Neural cell (in vitro differentiated cells): ENCODE measurements at regions not wholly inside any gene's neighbourhood (a gene's known extent, or its start where the extent isn't known, plus 50 kb on each side); places are given as distances from the start of the nearest gene placed in this dataset.

Source experiments
- H2AFZ ChIP-seq: fragments of 200-600, 300-800 bp; sonication (generic), shearing (Covaris generic); 2 replicates; pipeline ENCODE4 v1.6.0; 2014; ENCODE audit warnings: low read depth, mild to moderate bottlenecking, antibody characterized with exemption, low read length, moderate library complexity
- H3F3A ChIP-seq: fragments of 200-600 bp; shearing (Covaris generic); 2 replicates; pipeline ENCODE4 v1.6.1; 2016; ENCODE audit warnings: mild to moderate bottlenecking, moderate library complexity, mixed read lengths, antibody characterized with exemption, low read length; ENCODE audit not compliant: insufficient read depth, poor library complexity, severe bottlenecking
- H3K27ac ChIP-seq: fragments of 200-600, 300-800 bp; sonication (generic), shearing (Covaris generic); 2 replicates; pipeline ENCODE4 v1.5.1; 2014; ENCODE audit warnings: mild to moderate bottlenecking, low read length, moderate library complexity
- H3K27me3 ChIP-seq: fragments of 300-800, 200-600 bp; sonication (generic), shearing (Covaris generic); 2 replicates; pipeline ENCODE4 v1.6.0; 2014; ENCODE audit warnings: mild to moderate bottlenecking, low read depth, low read length, moderate library complexity; ENCODE audit not compliant: insufficient read depth
- H3K36me3 ChIP-seq: fragments of 300-800, 200-600 bp; sonication (generic), shearing (Covaris generic); 2 replicates; pipeline ENCODE4 v1.5.1; 2014; ENCODE audit warnings: mild to moderate bottlenecking, antibody characterized with exemption, low read length, moderate library complexity; ENCODE audit not compliant: insufficient read depth
- H3K4me2 ChIP-seq: fragments of 300-800, 200-600 bp; sonication (generic), shearing (Covaris generic); 2 replicates; pipeline ENCODE4 v1.6.0; 2014; ENCODE audit warnings: mild to moderate bottlenecking, low read length
- H3K4me3 ChIP-seq: fragments of 300-800, 200-600 bp; sonication (generic), shearing (Covaris generic); 2 replicates; pipeline ENCODE4 v1.5.1; 2014; ENCODE audit warnings: mild to moderate bottlenecking, low read length, moderate library complexity
- H3K79me2 ChIP-seq: fragments of 200-600 bp; shearing (Covaris generic); replicated peaks from 2 replicates; pipeline ENCODE4 v1.6.0; 2014; ENCODE audit warnings: mild to moderate bottlenecking, low read length, moderate library complexity; ENCODE audit not compliant: insufficient read depth
- H3K9ac ChIP-seq: fragments of 300-800, 200-600 bp; sonication (generic), shearing (Covaris generic); 2 replicates; pipeline ENCODE4 v1.6.1; 2016; ENCODE audit warnings: mild to moderate bottlenecking, low read length, mixed read lengths
- H3K9me2 ChIP-seq: fragments of 200-600 bp; shearing (Covaris generic); 2 replicates; pipeline ENCODE4 v1.6.1; 2016; ENCODE audit warnings: mild to moderate bottlenecking, low read length, mixed read lengths; ENCODE audit not compliant: insufficient read depth
- H3K9me3 ChIP-seq: fragments of 200-600, 300-800 bp; sonication (generic), shearing (Covaris generic); 2 replicates; pipeline ENCODE4 v1.6.1; 2016; ENCODE audit warnings: mild to moderate bottlenecking, mixed run types, low read length, moderate library complexity, mixed read lengths
- H4K20me1 ChIP-seq: fragments of 200-600 bp; shearing (Covaris generic); 2 replicates; pipeline ENCODE4 v1.6.1; 2016; ENCODE audit warnings: mild to moderate bottlenecking, mixed run types; ENCODE audit not compliant: insufficient read depth
- CTCF ChIP-seq: fragments of 450-650 bp; IDR thresholded peaks from 2 replicates; pipeline ENCODE4 v1.5.1; 2014; ENCODE audit warnings: antibody characterized with exemption, mild to moderate bottlenecking, moderate library complexity; ENCODE audit not compliant: poor library complexity, severe bottlenecking
- EP300 ChIP-seq: fragments of 450-650 bp; conservative IDR thresholded peaks from 2 replicates; pipeline ENCODE4 v1.6.1; 2014; ENCODE audit warnings: antibody characterized with exemption, mild to moderate bottlenecking, moderate library complexity; ENCODE audit not compliant: poor library complexity, severe bottlenecking
- EZH2 ChIP-seq: fragments of 200-600, 300-800 bp; shearing (Covaris generic), sonication (generic); IDR thresholded peaks from 2 replicates; pipeline ENCODE4 v1.6.1; 2014; ENCODE audit warnings: antibody characterized with exemption, low read length, borderline replicate concordance, mild to moderate bottlenecking; ENCODE audit not compliant: insufficient read depth, poor library complexity, severe bottlenecking
- MXI1 ChIP-seq: fragments of 450-650 bp; conservative IDR thresholded peaks from 2 replicates; pipeline ENCODE4 v1.6.1; 2014; ENCODE audit warnings: antibody characterized with exemption, mild to moderate bottlenecking; ENCODE audit not compliant: poor library complexity, severe bottlenecking
- POLR2AphosphoS5 ChIP-seq: IDR thresholded peaks from 2 replicates; pipeline ENCODE4 v1.6.1; 2012
- RAD21 ChIP-seq: fragments of 450-650 bp; conservative IDR thresholded peaks from 2 replicates; pipeline ENCODE4 v1.6.1; 2014; ENCODE audit warnings: antibody characterized with exemption, mild to moderate bottlenecking, moderate library complexity
- REST ChIP-seq: IDR thresholded peaks from 2 replicates; pipeline ENCODE4 v1.6.1; 2012; ENCODE audit warnings: borderline replicate concordance
- SMC3 ChIP-seq: fragments of 450-650 bp; conservative IDR thresholded peaks from 2 replicates; pipeline ENCODE4 v1.6.1; 2014; ENCODE audit warnings: antibody characterized with exemption, mild to moderate bottlenecking, moderate library complexity; ENCODE audit not compliant: poor library complexity
- TAF1 ChIP-seq: IDR thresholded peaks from 2 replicates; pipeline ENCODE4 v1.6.1; 2012; ENCODE audit warnings: low read depth

- no peak overlapping the region for H3K27ac ChIP-seq
- H3K9ac ChIP-seq, result no peak overlapping the region
- no peaks in the 10 kb centered on the region for H4K20me1 ChIP-seq
- no peaks in the 10 kb centered on the region for H3F3A ChIP-seq
- H3K79me2 ChIP-seq, result no peaks in the 10 kb centered on the region
- no peak overlapping the region for H3K4me3 ChIP-seq
- H3K9me3 ChIP-seq, result no peaks in the 10 kb centered on the region
- H2AFZ ChIP-seq, result no peak overlapping the region
- no peak overlapping the region for H3K4me2 ChIP-seq
- TF ChIP-seq RAD21 (no peak), TAF1 (no peak), CTCF (no peak), POLR2AphosphoS5 (no peak), SMC3 (no peak), REST (no peak), EZH2 (no peak), MXI1 (no peak), EP300 (no peak)
- no peaks in the 10 kb centered on the region for H3K36me3 ChIP-seq
- H3K27me3 ChIP-seq, result no peaks in the 10 kb centered on the region
- H3K9me2 ChIP-seq, result no peaks in the 10 kb centered on the region
These were observed 59.3 kb upstream of the SCAF8 start for GRCh38 chr6:154673919-154674318.

- no peak overlapping the region for H3K9ac ChIP-seq
These were observed 57.6 kb upstream of the SCAF8 start for GRCh38 chr6:154675602-154676088.

More at GRCh38 chr6:154675602-154676088, 57.6 kb upstream of the SCAF8 start:
- TF ChIP-seq EZH2 (no peak), TAF1 (no peak), MXI1 (no peak), EP300 (peak; percentile 46), POLR2AphosphoS5 (no peak), CTCF (peak; percentile 100), RAD21 (peak; percentile 100), REST (no peak), SMC3 (peak; percentile 99)
- Histone ChIP-seq H3F3A (no peaks in the 10 kb centered on the region), H3K9me3 (no peaks in the 10 kb centered on the region), H3K4me3 (no peak overlapping the region), H3K4me2 (no peak overlapping the region), H3K9me2 (no peaks in the 10 kb centered on the region), H3K79me2 (no peaks in the 10 kb centered on the region), H4K20me1 (no peaks in the 10 kb centered on the region), H3K27me3 (no peaks in the 10 kb centered on the region), H3K27ac (no peak overlapping the region), H2AFZ (no peak overlapping the region), H3K36me3 (no peaks in the 10 kb centered on the region)
